Brain microvascular endothelial cell (primary cell): ENCODE measurements at regions not wholly inside any gene's neighbourhood (a gene's known extent, or its start where the extent isn't known, plus 50 kb on each side); places are given as distances from the start of the nearest gene placed in this dataset.

Experiments used
- DNase-seq: peaks from one replicate; pipeline ENCODE4 v3.0.0-alpha.2; 2020
- H3K27ac ChIP-seq: fragments of 250-450 bp; sonication (Bioruptor Pico); 2 replicates; pipeline ENCODE4 v1.5.1; 2020; ENCODE audit warnings: mild to moderate bottlenecking, moderate library complexity
- H3K27me3 ChIP-seq: fragments of 250-450 bp; sonication (Bioruptor Pico); replicated peaks from 2 replicates; pipeline ENCODE4 v1.5.1; 2020; ENCODE audit warnings: mild to moderate bottlenecking
- H3K36me3 ChIP-seq: fragments of 250-450 bp; sonication (Bioruptor Pico); replicated peaks from 2 replicates; pipeline ENCODE4 v1.5.1; 2020; ENCODE audit warnings: mild to moderate bottlenecking
- H3K4me3 ChIP-seq: 2 replicates; pipeline ENCODE4 v1.5.1; 2011; ENCODE audit warnings: low read depth, mild to moderate bottlenecking, control low read depth, low read length, moderate library complexity
- CTCF ChIP-seq: IDR thresholded peaks from 2 replicates; pipeline ENCODE4 v1.5.1; 2011; ENCODE audit warnings: low read depth, mild to moderate bottlenecking, moderate library complexity, low read length, control low read depth, inconsistent platforms; ENCODE audit errors: missing control alignments
- in situ Hi-C: cut with HindIII; loops from 2 replicates; pipeline ENCODE4 v1.10.0; 2017; ENCODE audit warnings: low sequenced_read_pairs, low pct_ligation_motif_present

- H3K27me3 ChIP-seq = no peaks in the 10 kb centered on the region
- no peaks in the 10 kb centered on the region for H3K36me3 ChIP-seq
- no peak for TF ChIP-seq CTCF
- in situ Hi-C loops = no loop called here
- H3K4me3 ChIP-seq = no peak overlapping the region
- H3K27ac ChIP-seq = no peak overlapping the region
- DNase-seq = no peak
Measured at GRCh38 chr4:66355328-66355727, 685.0 kb upstream of the EPHA5 start.

GRCh38 chr4:66351761-66352160 lies 681.5 kb upstream of the EPHA5 start:
- DNase-seq = no peak
- TF ChIP-seq CTCF = no peak
- no peaks in the 10 kb centered on the region for H3K36me3 ChIP-seq
- in situ Hi-C loops = no loop called here
- H3K27ac ChIP-seq = no peak overlapping the region
- H3K27me3 ChIP-seq = no peaks in the 10 kb centered on the region
- no peak overlapping the region for H3K4me3 ChIP-seq

- no peak for DNase-seq
- Histone ChIP-seq H3K36me3 (no peaks in the 10 kb centered on the region), H3K4me3 (no peak overlapping the region), H3K27ac (no peak overlapping the region), H3K27me3 (no peaks in the 10 kb centered on the region)
- TF ChIP-seq CTCF = no peak
- in situ Hi-C loops = no loop called here
Measured at GRCh38 chr4:66340286-66340893, 670.1 kb upstream of the EPHA5 start.

GRCh38 chr4:66339007-66339406 lies 668.7 kb upstream of the EPHA5 start:
- in situ Hi-C loops = no loop called here
- Histone ChIP-seq H3K36me3 (no peaks in the 10 kb centered on the region), H3K27ac (no peak overlapping the region), H3K27me3 (no peaks in the 10 kb centered on the region), H3K4me3 (no peak overlapping the region)
- no peak for TF ChIP-seq CTCF
- no peak for DNase-seq

- no peak for TF ChIP-seq CTCF
- H3K36me3 ChIP-seq = no peaks in the 10 kb centered on the region
- in situ Hi-C loops = no loop called here
- H3K27me3 ChIP-seq = no peaks in the 10 kb centered on the region
- no peak overlapping the region for H3K4me3 ChIP-seq
- DNase-seq = no peak
- H3K27ac ChIP-seq = no peak overlapping the region
Measured at GRCh38 chr4:66331761-66332160, 661.5 kb upstream of the EPHA5 start.

GRCh38 chr4:66330125-66330524 lies 659.8 kb upstream of the EPHA5 start:
- in situ Hi-C loops = no loop called here
- no peak for TF ChIP-seq CTCF
- Histone ChIP-seq H3K4me3 (no peak overlapping the region), H3K27me3 (no peaks in the 10 kb centered on the region), H3K27ac (no peak overlapping the region), H3K36me3 (no peaks in the 10 kb centered on the region)
- DNase-seq = no peak
